ENCODE measurements at regions not wholly inside any gene's neighbourhood (a gene's known extent, or its start where the extent isn't known, plus 50 kb on each side); places are given as distances from the start of the nearest gene placed in this dataset.
"Not testable (repeated sequence)": the region's sequence is repeated elsewhere in the genome, so short reads cannot be mapped to it uniquely, and the experiment has no call there.

DNA sequence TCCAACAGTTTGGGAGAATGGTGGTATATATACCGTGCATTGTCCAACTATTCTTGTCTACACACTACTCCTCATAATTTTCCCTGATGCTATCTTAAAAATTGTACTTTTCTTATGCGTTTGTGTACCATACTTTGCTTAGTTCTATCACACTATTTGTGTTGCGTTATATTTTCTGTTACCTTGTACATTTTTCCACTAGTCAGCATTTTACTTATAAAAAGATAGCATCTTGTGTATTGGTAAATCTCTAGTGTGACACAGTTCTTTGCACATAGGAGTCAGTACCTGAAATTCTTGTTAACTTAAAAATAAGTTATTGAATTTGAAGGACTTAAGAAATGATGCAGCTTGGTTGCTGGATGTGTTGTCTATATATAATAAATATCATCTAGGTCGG, 201.8 kb upstream of the LMO3 start:
- no peak for DNase-seq

DNA sequence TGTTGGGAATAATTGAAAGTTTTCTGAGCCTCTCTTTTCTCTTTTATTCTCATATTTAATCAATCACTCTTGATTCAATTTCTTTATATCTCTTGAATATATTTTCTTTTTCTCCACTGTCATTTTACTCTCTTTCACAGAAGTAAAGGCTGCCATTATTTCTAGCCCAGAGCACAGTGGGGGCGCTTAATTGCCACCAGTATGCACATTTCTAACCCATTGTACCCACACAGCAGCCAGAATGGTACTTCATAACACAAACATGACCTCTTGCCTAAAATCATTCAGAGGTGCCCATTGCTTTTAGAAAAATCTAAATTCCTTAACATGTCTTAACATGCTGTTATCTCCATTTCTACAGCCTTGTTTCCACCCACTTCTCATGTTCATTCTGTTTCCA, 190.2 kb upstream of the LMO3 start:
- DNase-seq: no peak

DNA sequence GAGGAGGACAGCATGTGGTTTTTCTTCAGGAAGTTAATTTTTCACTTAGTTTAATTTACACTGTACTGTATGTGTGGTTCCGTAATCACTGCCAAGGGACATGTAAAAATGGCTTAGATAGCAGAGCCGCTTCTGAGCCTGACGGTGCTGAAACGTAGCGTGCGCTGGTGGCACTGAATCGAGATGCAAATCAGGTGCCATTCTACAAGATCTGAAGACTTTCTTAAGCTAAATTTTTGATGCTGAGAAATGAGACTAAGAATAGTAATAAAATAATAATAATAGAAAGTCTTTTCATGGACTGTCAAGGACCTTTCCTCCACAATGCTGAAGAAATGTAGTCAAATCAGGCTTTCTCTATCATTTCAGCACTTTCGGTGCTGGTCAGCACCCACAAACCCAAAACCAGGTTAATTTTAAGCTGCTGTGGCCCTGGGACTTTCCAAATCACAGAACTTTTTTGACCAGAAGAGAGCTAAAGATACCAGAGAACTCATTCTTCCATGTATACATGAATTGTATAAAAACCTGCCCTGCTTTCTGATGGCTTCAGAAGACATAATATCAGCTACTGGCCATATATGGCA, 183.3 kb upstream of the LMO3 start:
- no peak for DNase-seq

DNA sequence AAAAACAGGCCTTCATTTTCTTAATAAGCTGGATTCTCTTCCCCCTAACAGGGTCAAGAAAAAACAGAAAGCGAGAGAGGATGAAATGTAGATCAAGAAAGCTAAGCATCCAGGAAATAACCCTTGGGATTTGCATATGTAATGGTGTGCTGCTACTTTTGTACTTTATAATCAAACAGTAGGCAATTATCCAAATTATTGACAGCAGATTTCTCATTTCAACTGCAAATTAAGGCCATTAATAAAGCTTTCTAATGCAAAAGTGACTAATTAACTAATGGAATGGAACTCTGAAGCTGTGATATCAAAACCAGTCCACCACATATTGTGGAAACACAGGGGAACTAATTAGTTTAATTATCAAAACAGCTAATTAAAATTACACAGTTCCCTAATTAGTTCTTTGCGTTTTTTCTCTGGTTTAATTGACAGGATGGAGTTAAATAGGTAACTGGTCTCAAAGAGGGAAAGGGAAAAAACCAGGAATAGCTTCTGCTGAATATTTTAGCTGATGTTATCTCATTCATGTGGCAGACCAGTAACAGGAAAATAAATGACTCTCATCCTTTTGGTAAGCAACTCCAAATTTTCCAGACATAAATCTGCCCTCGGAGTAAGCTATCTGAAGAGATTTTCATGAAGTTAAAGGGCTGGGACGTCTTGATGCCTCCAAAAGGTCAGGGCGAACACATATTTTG, 182.7 kb upstream of the LMO3 start:
- DNase-seq: no peak

GRCh38 chr12:16785953-16786352, 180.0 kb upstream of the LMO3 start:
- no peak for DNase-seq

- no peak for DNase-seq
Observed at GRCh38 chr12:16785524-16785923, 179.6 kb upstream of the LMO3 start.

DNA sequence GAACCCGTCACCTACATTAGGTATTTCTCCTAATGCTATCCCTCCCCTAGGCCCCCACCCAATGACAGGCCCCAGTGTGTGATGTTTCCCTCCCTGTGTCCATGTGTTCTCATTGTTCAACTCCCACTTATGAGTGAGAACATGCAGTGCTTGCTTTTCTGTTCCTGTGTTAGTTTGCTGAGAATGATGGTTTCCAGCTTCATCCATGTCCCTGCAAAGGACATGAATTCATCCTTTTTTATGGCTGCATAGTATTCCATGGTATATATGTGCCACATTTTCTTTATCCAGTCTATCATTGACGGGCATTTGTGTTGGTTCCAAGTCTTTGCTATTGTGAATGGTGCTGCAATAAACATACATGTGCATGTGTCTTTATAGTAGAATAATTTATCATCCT, 163.2 kb upstream of the LMO3 start:
- DNase-seq: not testable (repeated sequence)

GRCh38 chr12:16766736-16767135, 160.8 kb upstream of the LMO3 start:
- DNase-seq: no peak

DNA sequence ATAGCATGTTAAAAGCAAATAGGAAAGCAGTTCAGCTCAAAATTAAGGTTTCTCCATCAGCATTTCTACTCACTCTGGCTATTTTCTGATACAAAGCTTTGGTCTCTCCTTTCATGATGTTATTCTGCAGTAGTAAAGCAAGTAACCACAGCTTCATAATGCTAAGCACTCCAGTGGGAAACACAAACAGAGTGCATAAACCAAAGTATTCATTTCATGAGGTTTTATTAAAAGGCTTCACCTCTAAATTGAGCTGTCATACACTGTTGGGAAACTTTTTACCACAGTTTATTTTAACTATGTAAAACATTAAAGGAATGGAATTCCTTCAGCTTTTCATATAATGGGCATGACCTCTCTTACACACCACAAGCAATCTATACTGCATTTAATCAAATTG, 157.9 kb upstream of the LMO3 start:
- no peak for DNase-seq

GRCh38 chr12:16756833-16757555, 151.0 kb upstream of the LMO3 start:
- DNase-seq: no peak

DNA sequence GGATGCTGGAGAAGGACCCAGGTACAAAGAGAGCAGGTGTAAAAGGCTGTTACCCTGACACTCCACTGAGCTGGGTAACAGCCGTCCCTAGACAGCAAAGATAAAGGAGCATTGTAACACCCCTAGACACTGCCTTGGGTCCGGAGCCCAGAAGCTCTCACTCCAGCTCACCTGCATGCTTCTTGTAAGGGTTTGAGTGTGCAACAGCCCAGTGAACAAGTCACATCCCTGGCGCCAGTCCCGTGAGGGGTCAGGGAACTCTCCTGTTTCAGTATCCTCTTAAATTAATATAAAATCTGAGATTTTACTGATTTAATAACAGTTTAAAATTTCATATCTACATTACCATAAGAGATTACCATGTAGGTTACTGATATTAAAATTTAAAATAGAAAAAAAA, 124.8 kb upstream of the LMO3 start:
- DNase-seq: no peak

DNA sequence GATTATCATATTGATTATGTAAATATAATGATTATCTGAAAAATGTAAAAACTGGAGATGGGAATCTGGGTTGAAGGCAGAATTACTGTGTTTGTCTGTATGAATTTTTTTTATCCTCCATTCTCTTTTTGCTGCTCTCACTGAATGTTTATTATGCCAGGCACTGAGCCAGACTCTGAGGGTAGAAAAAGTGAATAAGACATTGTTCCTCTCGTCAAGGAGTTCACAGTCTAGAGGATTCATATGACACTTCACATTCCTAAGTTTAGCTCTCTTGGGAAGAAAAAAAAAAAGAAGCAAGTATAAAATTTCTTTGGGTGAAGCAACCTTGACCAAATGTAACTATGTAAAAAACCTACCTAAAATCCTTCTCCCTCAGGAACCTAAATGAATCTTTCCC, 120.9 kb upstream of the LMO3 start:
- DNase-seq: no peak

- DNase-seq: no peak
Observed at GRCh38 chr12:16719713-16720416, 113.9 kb upstream of the LMO3 start.

- no peak for DNase-seq
Observed at GRCh38 chr12:16716928-16717327, 111.0 kb upstream of the LMO3 start.

GRCh38 chr12:16692099-16692498, 86.1 kb upstream of the LMO3 start:
- DNase-seq: no peak

DNA sequence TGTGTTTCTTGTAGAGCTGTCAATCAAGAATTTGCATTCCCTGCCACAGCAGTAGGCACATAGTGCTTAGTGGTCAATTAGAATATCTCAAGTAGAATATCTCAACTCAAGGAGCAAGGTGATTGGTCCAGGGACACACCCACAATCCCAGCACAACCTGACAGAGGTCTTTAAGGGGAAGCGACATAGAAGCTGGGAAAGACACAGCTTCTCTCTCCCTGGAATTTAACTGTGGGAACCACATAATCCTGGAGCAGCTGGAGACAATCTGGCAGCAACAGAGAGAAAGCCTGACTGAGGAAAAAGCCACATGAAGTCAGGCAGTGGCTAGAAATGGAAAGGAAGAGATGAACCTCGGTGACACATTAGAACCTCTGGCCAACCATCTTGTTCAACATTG, 85.7 kb upstream of the LMO3 start:
- DNase-seq: no peak

GRCh38 chr12:16688200-16688599, 82.2 kb upstream of the LMO3 start:
- DNase-seq: no peak

GRCh38 chr12:16685107-16685506, 79.1 kb upstream of the LMO3 start:
- DNase-seq: no peak

DNA sequence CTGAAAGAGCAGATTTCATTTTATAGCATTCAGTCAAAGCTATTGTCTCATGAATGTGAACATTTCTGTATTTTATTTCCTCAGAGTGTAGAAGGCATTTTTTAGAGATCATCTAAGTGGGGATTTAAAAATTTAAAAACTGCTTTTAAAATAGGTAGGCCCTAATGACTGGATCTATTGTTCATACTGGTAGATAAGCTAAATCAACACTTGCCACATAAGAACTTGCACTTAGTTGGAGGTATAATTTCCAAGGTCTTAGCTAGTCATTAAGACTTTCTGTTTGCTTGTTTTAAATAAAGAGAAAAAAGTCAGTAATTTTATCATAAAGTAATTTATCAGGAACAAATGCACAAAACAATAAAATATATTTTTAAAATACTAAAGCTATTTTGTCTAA, 75.2 kb upstream of the LMO3 start:
- no peak for DNase-seq

DNA sequence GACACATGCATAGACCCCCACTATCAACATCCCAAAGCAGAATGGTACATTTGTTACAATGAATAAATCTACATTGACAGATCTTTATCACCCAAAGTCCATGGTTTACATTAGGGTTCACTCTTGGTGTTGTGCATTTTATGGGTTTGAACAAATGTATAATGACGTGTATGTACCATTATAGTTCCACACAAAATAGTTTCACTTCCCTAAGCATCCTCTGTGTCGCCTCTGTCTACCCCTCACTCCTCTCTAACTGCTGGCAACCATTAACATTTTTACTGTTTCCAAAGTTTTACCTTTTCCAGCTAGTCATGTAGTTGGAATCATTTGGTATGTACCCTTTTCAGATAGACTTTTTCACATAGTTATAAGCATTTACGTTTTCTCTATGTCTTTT, 69.5 kb upstream of the LMO3 start:
- no peak for DNase-seq

DNA sequence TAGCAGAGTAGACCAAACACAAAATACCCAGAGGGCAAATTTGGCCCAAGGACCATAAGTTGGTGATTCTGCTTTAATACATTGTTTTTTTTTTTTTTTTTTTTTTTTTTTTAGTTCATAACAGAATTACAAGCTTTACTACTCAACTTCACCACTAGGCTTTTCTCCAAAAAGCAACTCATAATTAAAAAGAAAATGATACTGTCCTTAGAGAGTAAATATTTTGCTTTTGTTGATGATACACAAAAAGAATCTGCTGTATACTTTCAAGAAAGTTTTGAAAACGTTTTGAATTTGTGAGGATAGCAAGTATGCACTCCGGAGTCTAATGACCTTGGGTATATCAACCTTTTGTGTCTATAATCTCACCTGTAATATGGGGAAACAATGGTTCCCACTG, 68.9 kb upstream of the LMO3 start:
- DNase-seq: no peak

DNA sequence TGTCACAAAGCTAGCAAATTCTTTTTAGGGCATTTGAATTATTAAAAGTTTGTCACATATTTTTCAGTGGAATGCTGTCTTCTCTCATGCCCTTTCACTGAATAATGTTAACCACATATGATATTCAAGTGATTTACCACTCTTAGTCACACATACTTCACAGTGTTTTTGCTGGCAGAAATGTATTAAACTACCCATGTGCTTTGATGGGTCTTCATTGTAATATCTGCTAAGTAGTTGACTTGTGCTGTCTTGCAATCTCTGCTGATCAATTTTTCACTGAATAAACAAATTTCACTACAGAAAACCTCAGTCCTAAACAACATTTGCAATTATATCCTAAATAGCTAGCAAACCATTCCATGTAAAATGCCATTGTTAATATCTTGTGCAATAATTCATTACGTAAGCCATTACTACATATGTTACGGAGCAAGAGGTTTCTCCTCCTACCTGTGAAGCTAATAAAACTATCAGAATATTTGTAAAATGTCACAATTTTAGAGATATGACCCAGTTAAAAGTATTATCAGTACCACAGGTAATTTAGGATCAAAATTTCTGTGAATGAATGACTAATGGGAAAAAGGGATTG, 64.6 kb upstream of the LMO3 start:
- no peak for DNase-seq

GRCh38 chr12:16669756-16670155, 63.8 kb upstream of the LMO3 start:
- no peak for DNase-seq

DNA sequence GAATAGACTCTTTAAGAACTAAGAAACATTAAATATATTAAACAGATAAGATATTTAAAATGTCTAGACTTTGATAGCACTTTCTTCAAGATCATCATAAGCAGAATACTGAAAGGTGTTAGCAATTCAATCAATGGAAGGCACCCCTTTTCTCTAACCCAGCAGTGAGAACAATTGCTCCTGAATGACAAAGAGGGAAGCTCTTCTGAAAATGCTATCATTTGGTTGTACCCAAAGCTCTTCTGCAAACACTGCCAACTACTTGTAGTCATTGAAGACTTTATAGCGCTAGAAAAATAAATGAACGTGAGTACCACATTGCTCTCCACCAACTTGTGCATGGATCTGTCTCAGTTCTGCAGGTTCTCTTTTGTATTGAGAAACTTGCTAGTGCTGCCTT, 62.2 kb upstream of the LMO3 start:
- DNase-seq: no peak
